Esophagus (tissue), 2 donors: ENCODE measurements at regions not wholly inside any gene's neighbourhood (a gene's known extent, or its start where the extent isn't known, plus 50 kb on each side); places are given as distances from the start of the nearest gene placed in this dataset.
A peak's percentile ranks its signal among the peaks of the same experiment; 100 is the strongest.

Experiments used
- H3K27ac ChIP-seq, 2 donors: one replicate each; pipeline ENCODE4 v1.5.1; 2013; ENCODE audit warnings: low read depth in 2 of 2, mild to moderate bottlenecking in 2 of 2, inconsistent platforms in 1 of 2, low read length in 1 of 2, moderate library complexity in 1 of 2
- H3K27me3 ChIP-seq, 2 donors: one replicate each; pipeline ENCODE4 v1.6.1; 2013; ENCODE audit warnings: low read length in 2 of 2, control low read depth in 1 of 2, mild to moderate bottlenecking in 1 of 2; ENCODE audit not compliant: insufficient read depth in 2 of 2, control insufficient read depth in 1 of 2
- H3K36me3 ChIP-seq, 2 donors: one replicate each; pipeline ENCODE4 v1.6.1; 2013; ENCODE audit warnings: low read length in 1 of 2; ENCODE audit not compliant: control insufficient read depth in 2 of 2, insufficient read depth in 2 of 2
- H3K4me1 ChIP-seq, 2 donors: one replicate each; pipeline ENCODE4 v1.6.1; 2013; ENCODE audit warnings: low read length in 1 of 2; ENCODE audit not compliant: control insufficient read depth in 2 of 2, insufficient read depth in 2 of 2
- H3K4me3 ChIP-seq, 2 donors: one replicate each; pipeline ENCODE4 v1.5.1; 2013; ENCODE audit warnings: low read length in 2 of 2, mild to moderate bottlenecking in 2 of 2, low read depth in 1 of 2, moderate library complexity in 1 of 2
- H3K9me3 ChIP-seq, 2 donors: one replicate each; pipeline ENCODE4 v1.6.1; 2013; ENCODE audit warnings: mild to moderate bottlenecking in 2 of 2, low read depth in 1 of 2, low read length in 1 of 2, moderate library complexity in 1 of 2; ENCODE audit not compliant: control insufficient read depth in 2 of 2, insufficient read depth in 1 of 2
- WGBS, 2 donors: extraction: QIAGEN DNeasy Blood & Tissue Kit; methylation state at CpG; one replicate each; pipeline ENCODE4 v1.1.7; 2013; 5-methylcytosine and 5-hydroxymethylcytosine counted together
- donor health status: healthy with polysubstance abuse.
- donor health status: Bipolar disorder and iron deficiency.

- 38% methylated on average over 2 of the region's 2 CpGs for WGBS, 2 donors
- no peaks in the 10 kb centered on the region for H3K36me3 ChIP-seq
These were observed 163.3 kb downstream of the JCAD start for GRCh38 chr10:29896053-29896452.

DNA sequence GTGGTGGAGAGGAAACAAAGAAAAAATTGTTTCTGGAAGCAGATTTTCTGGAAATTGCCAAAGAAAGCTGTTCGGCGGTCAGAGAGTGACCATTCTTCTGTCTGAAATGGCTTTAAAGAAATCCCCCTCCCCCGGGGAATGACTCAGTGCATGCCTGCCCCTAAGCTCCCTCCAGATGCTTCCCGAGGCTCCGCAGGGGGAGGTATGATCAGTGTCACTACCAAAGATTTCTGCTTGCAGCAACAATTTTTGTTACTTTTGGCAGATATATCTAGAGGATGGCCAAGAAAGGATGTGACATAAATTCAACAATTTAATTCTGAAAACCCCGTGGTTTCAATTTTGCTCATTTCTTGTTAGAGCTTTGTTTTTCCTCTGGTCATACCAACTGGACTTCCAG is 163.9 kb downstream of the JCAD start:
- WGBS, 2 donors = 56 to 59% methylated on average over 6 of the region's 6 CpGs
- Histone ChIP-seq H3K36me3 (no peaks in the 10 kb centered on the region), H3K4me1 (no peaks in the 10 kb centered on the region), H3K4me3 (no peak overlapping the region), H3K9me3 (no peaks in the 10 kb centered on the region), H3K27me3 (no peaks in the 10 kb centered on the region), H3K27ac (no peak overlapping the region)

More at GRCh38 chr10:29896053-29896452, 163.3 kb downstream of the JCAD start:
- H3K4me3 ChIP-seq = no peak overlapping the region
- H3K9me3 ChIP-seq = no peaks in the 10 kb centered on the region
- no peaks in the 10 kb centered on the region for H3K27me3 ChIP-seq
- no peaks in the 10 kb centered on the region for H3K4me1 ChIP-seq
- H3K27ac ChIP-seq = no peak overlapping the region

- no peaks in the 10 kb centered on the region for H3K27me3 ChIP-seq
- 73 to 81% methylated on average over 1 of the region's 1 CpG for WGBS, 2 donors
- H3K4me1 ChIP-seq = no peaks in the 10 kb centered on the region
- H3K9me3 ChIP-seq = peaks cover 0 to 1% of the 10 kb centered on the region in 2 donors
- no peak overlapping the region for H3K4me3 ChIP-seq
- H3K36me3 ChIP-seq = no peaks in the 10 kb centered on the region
- no peak overlapping the region for H3K27ac ChIP-seq
These were observed 171.1 kb downstream of the JCAD start for GRCh38 chr10:29888321-29888720.

GRCh38 chr10:29886299-29886698 is 173.1 kb downstream of the JCAD start:
- WGBS, 2 donors = 78 to 90% methylated on average over 3 of the region's 3 CpGs
- no peaks in the 10 kb centered on the region for H3K4me1 ChIP-seq
- no peaks in the 10 kb centered on the region for H3K36me3 ChIP-seq
- H3K9me3 ChIP-seq = peaks cover 0 to 2% of the 10 kb centered on the region in 2 donors
- H3K27me3 ChIP-seq = no peaks in the 10 kb centered on the region
- H3K27ac ChIP-seq = no peak overlapping the region
- H3K4me3 ChIP-seq = no peak overlapping the region

GRCh38 chr10:29883231-29883630 is 176.2 kb downstream of the JCAD start:
- H3K9me3 ChIP-seq = peaks cover 0 to 2% of the 10 kb centered on the region in 2 donors
- H3K36me3 ChIP-seq = no peaks in the 10 kb centered on the region
- no peak overlapping the region for H3K4me3 ChIP-seq
- 87 to 89% methylated on average over 3 of the region's 3 CpGs for WGBS, 2 donors
- H3K27ac ChIP-seq = no peak overlapping the region
- no peaks in the 10 kb centered on the region for H3K27me3 ChIP-seq
- no peaks in the 10 kb centered on the region for H3K4me1 ChIP-seq

- Histone ChIP-seq H3K36me3 (no peaks in the 10 kb centered on the region), H3K27me3 (no peaks in the 10 kb centered on the region), H3K4me1 (no peaks in the 10 kb centered on the region), H3K27ac (no peak overlapping the region), H3K9me3 (peaks cover 0 to 2% of the 10 kb centered on the region in 2 donors), H3K4me3 (no peak overlapping the region)
- 87 to 93% methylated on average over 7 of the region's 7 CpGs for WGBS, 2 donors
These were observed 176.6 kb downstream of the JCAD start for GRCh38 chr10:29882766-29883165.

DNA sequence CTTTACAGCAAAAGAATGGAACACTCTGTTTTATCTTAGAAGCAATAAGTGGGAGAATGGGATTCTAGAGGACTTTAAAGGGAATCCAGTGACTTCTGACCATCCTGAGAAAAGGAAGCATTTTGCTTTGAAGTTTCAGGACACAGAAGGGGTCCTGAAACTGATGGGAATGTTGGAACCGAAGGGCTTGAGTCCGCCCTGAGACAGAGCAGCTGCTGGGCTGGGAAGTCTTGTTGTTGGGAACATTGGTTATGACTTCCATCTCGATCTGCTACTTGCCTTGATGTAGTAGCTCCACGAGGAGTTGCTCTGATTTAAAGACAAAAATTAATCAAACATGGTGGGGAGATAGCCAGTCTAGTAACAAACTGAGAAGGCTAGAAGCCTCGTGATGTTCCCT is 177.6 kb downstream of the JCAD start:
- no peaks in the 10 kb centered on the region for H3K27me3 ChIP-seq
- no peaks in the 10 kb centered on the region for H3K4me1 ChIP-seq
- peaks cover 0 to 2% of the 10 kb centered on the region in 2 donors for H3K9me3 ChIP-seq
- H3K27ac ChIP-seq = peak overlapping the region in 1 of 2 donors; percentile 42
- no peak overlapping the region for H3K4me3 ChIP-seq
- H3K36me3 ChIP-seq = no peaks in the 10 kb centered on the region
- WGBS, 2 donors = 81 to 89% methylated on average over 5 of the region's 5 CpGs

- Histone ChIP-seq H3K36me3 (no peaks in the 10 kb centered on the region), H3K4me3 (no peak overlapping the region), H3K27ac (peak overlapping the region in 1 of 2 donors; percentile 34), H3K9me3 (peaks cover 0 to 2% of the 10 kb centered on the region in 2 donors), H3K4me1 (no peaks in the 10 kb centered on the region), H3K27me3 (no peaks in the 10 kb centered on the region)
- WGBS, 2 donors = 73 to 81% methylated on average over 9 of the region's 9 CpGs
These were observed 178.0 kb downstream of the JCAD start for GRCh38 chr10:29881336-29881771.

DNA sequence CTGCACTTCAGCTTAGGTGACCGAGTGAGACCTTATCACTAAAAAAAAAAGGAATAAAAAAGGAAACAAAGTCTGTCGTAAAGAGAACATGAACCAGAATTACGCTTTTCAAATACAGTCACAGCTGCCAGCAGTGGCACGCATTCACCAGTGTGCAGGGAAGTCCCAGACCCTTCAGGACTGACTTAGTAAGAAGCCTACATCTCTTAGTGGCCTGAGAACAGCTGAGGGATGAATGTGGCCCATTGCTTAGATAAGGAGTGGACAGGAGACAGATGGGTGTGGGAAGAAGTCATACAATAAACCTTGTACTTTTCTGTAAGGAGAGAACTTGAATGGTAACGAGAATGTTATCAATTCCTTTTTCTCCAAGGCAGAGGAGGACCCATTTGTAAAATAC is 178.5 kb downstream of the JCAD start:
- H3K9me3 ChIP-seq = peaks cover 0 to 2% of the 10 kb centered on the region in 2 donors
- no peak overlapping the region for H3K4me3 ChIP-seq
- H3K36me3 ChIP-seq = no peaks in the 10 kb centered on the region
- no peak overlapping the region for H3K27ac ChIP-seq
- H3K27me3 ChIP-seq = no peaks in the 10 kb centered on the region
- no peaks in the 10 kb centered on the region for H3K4me1 ChIP-seq
- 79 to 82% methylated on average over 5 of the region's 5 CpGs for WGBS, 2 donors

- Histone ChIP-seq H3K27ac (no peak overlapping the region), H3K36me3 (no peaks in the 10 kb centered on the region)
- WGBS, 2 donors = 60 to 82% methylated on average over 4 of the region's 4 CpGs
These were observed 179.5 kb downstream of the JCAD start for GRCh38 chr10:29879862-29880261.

More at GRCh38 chr10:29879862-29880261, 179.5 kb downstream of the JCAD start:
- Histone ChIP-seq H3K9me3 (peaks cover 0 to 2% of the 10 kb centered on the region in 2 donors), H3K27me3 (no peaks in the 10 kb centered on the region), H3K4me1 (no peaks in the 10 kb centered on the region), H3K4me3 (no peak overlapping the region)
